GM20000 (cell line): ENCODE measurements at regions not wholly inside any gene's neighbourhood (a gene's known extent, or its start where the extent isn't known, plus 50 kb on each side); places are given as distances from the start of the nearest gene placed in this dataset.

Experiments
- DNase-seq: peaks from one replicate; pipeline ENCODE4 v3.0.0; 2012; ENCODE audit warnings: low spot score
- CTCF ChIP-seq: IDR thresholded peaks from 2 replicates; pipeline ENCODE4 v1.5.1; 2012; ENCODE audit warnings: mild to moderate bottlenecking, control low read depth; ENCODE audit errors: extremely low read depth, missing control alignments

- DNase-seq = no peak
- no peak for TF ChIP-seq CTCF
Measured at GRCh38 chr11:80167766-80168165, 726.9 kb upstream of the TENM4 start.

DNA sequence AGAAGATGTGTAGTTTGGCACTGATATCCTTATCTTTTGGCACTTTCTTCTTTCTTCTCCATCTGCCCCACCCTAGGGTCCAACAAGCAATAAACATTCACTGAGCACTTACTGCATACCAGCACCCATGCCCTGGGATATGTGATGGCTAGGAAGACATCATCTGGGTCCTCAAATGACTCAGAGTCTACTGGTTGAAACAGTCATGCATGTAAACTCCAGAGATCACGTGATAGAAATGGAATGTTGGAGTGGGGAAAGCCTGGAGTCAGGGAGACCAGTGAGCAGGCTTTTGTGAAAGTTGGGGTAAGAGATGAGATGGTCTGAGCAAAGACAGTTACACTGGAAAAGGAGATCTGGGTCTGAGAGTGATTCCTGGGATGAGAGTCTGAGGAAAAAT is 724.9 kb upstream of the TENM4 start:
- no peak for TF ChIP-seq CTCF
- no peak for DNase-seq

- TF ChIP-seq CTCF = no peak
- DNase-seq = no peak
Measured at GRCh38 chr11:80163441-80163840, 722.6 kb upstream of the TENM4 start.

DNA sequence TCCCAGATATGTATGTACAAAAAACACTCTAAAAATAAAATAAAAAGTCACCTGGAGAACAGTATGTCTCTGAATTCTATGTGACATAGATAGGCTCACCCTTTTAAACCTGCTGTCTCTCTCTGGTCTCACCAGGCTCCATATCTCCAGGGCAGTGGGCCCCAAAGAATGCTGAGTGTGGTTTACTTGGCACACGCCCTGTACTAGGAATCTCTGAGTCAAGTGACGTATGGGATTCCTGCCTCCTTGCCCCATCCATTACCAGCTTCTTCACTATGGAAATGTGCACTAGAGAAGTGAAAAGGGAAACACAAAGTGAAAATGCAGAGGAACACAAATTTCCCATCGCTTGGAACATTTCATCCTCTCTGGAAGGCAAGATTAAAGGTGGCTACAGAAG is 722.2 kb upstream of the TENM4 start:
- no peak for TF ChIP-seq CTCF
- no peak for DNase-seq

DNA sequence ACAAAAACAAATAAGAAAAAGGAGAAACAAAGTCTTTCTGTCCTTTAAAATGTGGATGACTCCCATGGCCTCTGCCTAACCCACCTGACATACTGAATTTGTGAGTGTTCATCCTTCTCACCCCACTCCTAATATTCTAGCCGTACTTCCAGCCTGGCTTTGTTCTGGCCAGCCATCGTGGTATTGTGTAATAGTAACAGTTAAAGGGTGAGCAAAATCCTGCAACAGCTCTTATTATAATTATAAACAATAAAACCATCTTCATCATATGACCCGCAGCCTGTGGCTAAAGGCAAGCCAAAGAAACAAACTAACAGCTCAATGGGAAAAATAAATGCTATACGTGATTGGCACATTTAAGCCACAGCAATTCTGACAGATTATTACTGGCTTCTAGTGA is 721.6 kb upstream of the TENM4 start:
- no peak for DNase-seq
- no peak for TF ChIP-seq CTCF

DNA sequence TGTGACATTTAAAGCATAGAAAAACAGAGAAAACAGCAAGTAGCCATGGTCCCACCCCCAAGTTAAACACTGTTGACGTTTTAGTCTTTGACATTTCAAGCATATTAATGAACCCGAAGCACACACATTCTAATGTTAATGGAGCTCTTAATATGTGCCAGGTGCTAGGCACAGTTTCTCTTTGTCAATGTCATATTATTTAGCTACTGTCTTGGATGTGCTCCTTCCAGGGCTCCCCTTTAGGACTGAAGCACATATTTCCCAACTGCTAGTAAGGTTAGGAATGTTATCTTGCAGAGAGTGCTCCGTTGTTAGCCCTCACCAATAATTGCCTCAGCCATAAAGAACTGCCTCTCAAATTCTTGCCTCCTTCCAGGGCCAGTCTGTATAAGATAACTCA is 716.6 kb upstream of the TENM4 start:
- no peak for TF ChIP-seq CTCF
- no peak for DNase-seq

- TF ChIP-seq CTCF = no peak
- no peak for DNase-seq
Measured at GRCh38 chr11:80156062-80156461, 715.2 kb upstream of the TENM4 start.
